ENCODE measurements at regions not wholly inside any gene's neighbourhood (a gene's known extent, or its start where the extent isn't known, plus 50 kb on each side); places are given as distances from the start of the nearest gene placed in this dataset.

GRCh38 chr11:91650802-91651201, 573.8 kb upstream of the FAT3 start:
- TF ChIP-seq CTCF (IDR thresholded peaks at IDR 0.05) (no peak), POLR2A (IDR thresholded peaks at IDR 0.05) (no peak)
